ENCODE measurements at regions not wholly inside any gene's neighbourhood (a gene's known extent, or its start where the extent isn't known, plus 50 kb on each side); places are given as distances from the start of the nearest gene placed in this dataset.

GRCh38 chr7:67392596-67393438 is 396.2 kb downstream of the TYW1 start:
- no peak for TF ChIP-seq CTCF (IDR thresholded peaks at IDR 0.05; ENCODE audit: control extremely low read depth in 1 of 3, insufficient read depth in 1 of 3, low read depth in 1 of 3, low read length in 3 of 3)
- TF ChIP-seq POLR2A (IDR thresholded peaks at IDR 0.05; ENCODE audit: control extremely low read depth in 1 of 2, low read depth in 2 of 2, low read length in 2 of 2): peak in 1 of 2 experiments; percentile 74; a peak in 2 of 3 replicates
- TF ChIP-seq GTF2F1 (IDR thresholded peaks at IDR 0.05; ENCODE audit: borderline replicate concordance, low read depth, low read length): peak; percentile 51; the same call in 1 of the 2 replicates

Measured in H1 (cell line).